ENCODE measurements at regions not wholly inside any gene's neighbourhood (a gene's known extent, or its start where the extent isn't known, plus 50 kb on each side); places are given as distances from the start of the nearest gene placed in this dataset.

- TF ChIP-seq, protein P1, sequence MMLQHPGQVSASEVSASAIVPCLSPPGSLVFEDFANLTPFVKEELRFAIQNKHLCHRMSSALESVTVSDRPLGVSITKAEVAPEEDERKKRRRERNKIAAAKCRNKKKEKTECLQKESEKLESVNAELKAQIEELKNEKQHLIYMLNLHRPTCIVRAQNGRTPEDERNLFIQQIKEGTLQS (IDR thresholded peaks at IDR 0.05) = no peak
- TF ChIP-seq POLR2A (IDR thresholded peaks at IDR 0.05; ENCODE audit: borderline replicate concordance, extremely low read depth, insufficient read depth, insufficient read length) (no peak), CEBPB (IDR thresholded peaks at IDR 0.05; ENCODE audit: low read depth) (no peak), ZFX (IDR thresholded peaks at IDR 0.05) (no peak), RAD21 (IDR thresholded peaks at IDR 0.05; ENCODE audit: low read depth) (no peak), SRF (IDR thresholded peaks at IDR 0.05; ENCODE audit: low read depth) (no peak), EZH2 (IDR thresholded peaks at IDR 0.05) (no peak), CBX3 (IDR thresholded peaks at IDR 0.05; ENCODE audit: low read depth) (no peak), SIN3A (IDR thresholded peaks at IDR 0.05; ENCODE audit: low read depth) (no peak), EZH2phosphoT487 (IDR thresholded peaks at IDR 0.05; ENCODE audit: borderline replicate concordance) (no peak), EGR1 (IDR thresholded peaks at IDR 0.05; ENCODE audit: low read depth) (no peak), ELF1 (IDR thresholded peaks at IDR 0.05; ENCODE audit: borderline replicate concordance, low read depth) (no peak), POLR2AphosphoS5 (IDR thresholded peaks at IDR 0.05; ENCODE audit: low read depth, low read length) (no peak)
- TF ChIP-seq, protein P2, sequence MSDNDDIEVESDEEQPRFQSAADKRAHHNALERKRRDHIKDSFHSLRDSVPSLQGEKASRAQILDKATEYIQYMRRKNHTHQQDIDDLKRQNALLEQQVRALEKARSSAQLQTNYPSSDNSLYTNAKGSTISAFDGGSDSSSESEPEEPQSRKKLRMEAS (IDR thresholded peaks at IDR 0.05) = no peak
- TF ChIP-seq, protein P3, sequence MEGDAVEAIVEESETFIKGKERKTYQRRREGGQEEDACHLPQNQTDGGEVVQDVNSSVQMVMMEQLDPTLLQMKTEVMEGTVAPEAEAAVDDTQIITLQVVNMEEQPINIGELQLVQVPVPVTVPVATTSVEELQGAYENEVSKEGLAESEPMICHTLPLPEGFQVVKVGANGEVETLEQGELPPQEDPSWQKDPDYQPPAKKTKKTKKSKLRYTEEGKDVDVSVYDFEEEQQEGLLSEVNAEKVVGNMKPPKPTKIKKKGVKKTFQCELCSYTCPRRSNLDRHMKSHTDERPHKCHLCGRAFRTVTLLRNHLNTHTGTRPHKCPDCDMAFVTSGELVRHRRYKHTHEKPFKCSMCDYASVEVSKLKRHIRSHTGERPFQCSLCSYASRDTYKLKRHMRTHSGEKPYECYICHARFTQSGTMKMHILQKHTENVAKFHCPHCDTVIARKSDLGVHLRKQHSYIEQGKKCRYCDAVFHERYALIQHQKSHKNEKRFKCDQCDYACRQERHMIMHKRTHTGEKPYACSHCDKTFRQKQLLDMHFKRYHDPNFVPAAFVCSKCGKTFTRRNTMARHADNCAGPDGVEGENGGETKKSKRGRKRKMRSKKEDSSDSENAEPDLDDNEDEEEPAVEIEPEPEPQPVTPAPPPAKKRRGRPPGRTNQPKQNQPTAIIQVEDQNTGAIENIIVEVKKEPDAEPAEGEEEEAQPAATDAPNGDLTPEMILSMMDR (IDR thresholded peaks at IDR 0.05 in 2 of 3, conservative IDR thresholded peaks at IDR 0.05 in 1 of 3; ENCODE audit: borderline replicate concordance in 1 of 3, insufficient read depth in 1 of 3, low read depth in 2 of 3, low read length in 2 of 3) = no peak
- TF ChIP-seq, protein P4, sequence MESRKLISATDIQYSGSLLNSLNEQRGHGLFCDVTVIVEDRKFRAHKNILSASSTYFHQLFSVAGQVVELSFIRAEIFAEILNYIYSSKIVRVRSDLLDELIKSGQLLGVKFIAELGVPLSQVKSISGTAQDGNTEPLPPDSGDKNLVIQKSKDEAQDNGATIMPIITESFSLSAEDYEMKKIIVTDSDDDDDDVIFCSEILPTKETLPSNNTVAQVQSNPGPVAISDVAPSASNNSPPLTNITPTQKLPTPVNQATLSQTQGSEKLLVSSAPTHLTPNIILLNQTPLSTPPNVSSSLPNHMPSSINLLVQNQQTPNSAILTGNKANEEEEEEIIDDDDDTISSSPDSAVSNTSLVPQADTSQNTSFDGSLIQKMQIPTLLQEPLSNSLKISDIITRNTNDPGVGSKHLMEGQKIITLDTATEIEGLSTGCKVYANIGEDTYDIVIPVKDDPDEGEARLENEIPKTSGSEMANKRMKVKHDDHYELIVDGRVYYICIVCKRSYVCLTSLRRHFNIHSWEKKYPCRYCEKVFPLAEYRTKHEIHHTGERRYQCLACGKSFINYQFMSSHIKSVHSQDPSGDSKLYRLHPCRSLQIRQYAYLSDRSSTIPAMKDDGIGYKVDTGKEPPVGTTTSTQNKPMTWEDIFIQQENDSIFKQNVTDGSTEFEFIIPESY (IDR thresholded peaks at IDR 0.05; ENCODE audit: extremely low read depth, insufficient replicate concordance, low read length) = no peak
Observed at GRCh38 chr15:66900586-66901310, 164.7 kb upstream of the SMAD3 start.

More at GRCh38 chr15:66900586-66901310, 164.7 kb upstream of the SMAD3 start:
- H3K27ac ChIP-seq (ENCODE audit: low read depth, low read length) = no peak overlapping the region
- ATAC-seq (no peak), DNase-seq (ENCODE audit: low read depth, low spot score) (no peak)
- H3K9me2 ChIP-seq (ENCODE audit: insufficient read depth) = no peaks in the 10 kb centered on the region; the same call in 1 of the 2 replicates
- H3K36me3 ChIP-seq (ENCODE audit: control insufficient read depth in 1 of 2, insufficient read depth in 2 of 2, low read length in 2 of 2) = no peaks in the 10 kb centered on the region
- BruUV-seq (replicated peaks) = no TSS peak
- ChIA-PET RAD21 (ENCODE audit: low non-redundant PET in 1 of 2, low total read pairs in 2 of 2, uncharacterized antibody in 2 of 2, unreplicated experiment in 2 of 2) (no interaction called here), POLR2A (no interaction called here), CTCF (no interaction called here)
- intact Hi-C loops (cut with micrococcal nuclease) = no loop called here
- H3K9ac ChIP-seq (ENCODE audit: low read length) = no peak overlapping the region
- H3K27me3 ChIP-seq (ENCODE audit: insufficient read depth, low read length) = no peaks in the 10 kb centered on the region
- H3K79me2 ChIP-seq (ENCODE audit: insufficient read depth, low read length) = no peaks in the 10 kb centered on the region
- H3K4me3 ChIP-seq (replicated peaks in 1 of 2; ENCODE audit: low read depth in 1 of 2, low read length in 2 of 2) = no peak overlapping the region
- no peak overlapping the region for H3K4me2 ChIP-seq (ENCODE audit: low read length)
- H3K9me3 ChIP-seq (ENCODE audit: control insufficient read depth in 1 of 2, insufficient read depth in 1 of 2, low read depth in 1 of 2, low read length in 2 of 2) = no peaks in the 10 kb centered on the region
- no peak overlapping the region for H2AFZ ChIP-seq (ENCODE audit: low read depth, low read length, poor library complexity, severe bottlenecking)
- no peaks in the 10 kb centered on the region for H4K20me1 ChIP-seq (ENCODE audit: insufficient read depth)
- no peaks in the 10 kb centered on the region; a peak in 1 of 4 replicates for H3K4me1 ChIP-seq (ENCODE audit: control insufficient read depth in 1 of 2, insufficient read depth in 2 of 2, low read length in 2 of 2)
